ENCODE measurements at regions not wholly inside any gene's neighbourhood (a gene's known extent, or its start where the extent isn't known, plus 50 kb on each side); places are given as distances from the start of the nearest gene placed in this dataset.

GRCh38 chr20:24334830-24335229, 134.6 kb upstream of the SYNDIG1 start:
- DNase-seq (ENCODE audit: low read depth), result no peak

- DNase-seq (ENCODE audit: low read depth), result no peak
Observed at GRCh38 chr20:24332956-24333355, 136.5 kb upstream of the SYNDIG1 start.

GRCh38 chr20:24331939-24332338, 137.5 kb upstream of the SYNDIG1 start:
- no peak for DNase-seq (ENCODE audit: low read depth)

GRCh38 chr20:24328901-24329300, 140.5 kb upstream of the SYNDIG1 start:
- no peak for DNase-seq (ENCODE audit: low read depth)

GRCh38 chr20:24321973-24322372, 147.5 kb upstream of the SYNDIG1 start:
- DNase-seq (ENCODE audit: low read depth), result no peak

GRCh38 chr20:24318569-24319352, 150.7 kb upstream of the SYNDIG1 start:
- DNase-seq (ENCODE audit: low read depth), result no peak

- DNase-seq (ENCODE audit: low read depth), result no peak
Observed at GRCh38 chr20:24317224-24317623, 152.2 kb upstream of the SYNDIG1 start.

- no peak for DNase-seq (ENCODE audit: low read depth)
Observed at GRCh38 chr20:24316731-24317130, 152.7 kb upstream of the SYNDIG1 start.

GRCh38 chr20:24314053-24314452, 155.4 kb upstream of the SYNDIG1 start:
- DNase-seq (ENCODE audit: low read depth), result no peak

- DNase-seq (ENCODE audit: low read depth), result peak; percentile 44
Observed at GRCh38 chr20:24309596-24309995, 159.8 kb upstream of the SYNDIG1 start.

- no peak for DNase-seq (ENCODE audit: low read depth)
Observed at GRCh38 chr20:24305371-24305770, 164.1 kb upstream of the SYNDIG1 start.

GRCh38 chr20:24304291-24304690, 165.1 kb upstream of the SYNDIG1 start:
- no peak for DNase-seq (ENCODE audit: low read depth)

GRCh38 chr20:24303393-24304170, 165.8 kb upstream of the SYNDIG1 start:
- no peak for DNase-seq (ENCODE audit: low read depth)

- DNase-seq (ENCODE audit: low read depth), result no peak
Observed at GRCh38 chr20:24297993-24298392, 171.4 kb upstream of the SYNDIG1 start.

GRCh38 chr20:24296477-24297261, 172.8 kb upstream of the SYNDIG1 start:
- no peak for DNase-seq (ENCODE audit: low read depth)

- no peak for DNase-seq (ENCODE audit: low read depth)
Observed at GRCh38 chr20:24291014-24291413, 178.4 kb upstream of the SYNDIG1 start.

- DNase-seq (ENCODE audit: low read depth), result no peak
Observed at GRCh38 chr20:24289737-24290481, 179.5 kb upstream of the SYNDIG1 start.

- no peak for DNase-seq (ENCODE audit: low read depth)
Observed at GRCh38 chr20:24283186-24283585, 186.2 kb upstream of the SYNDIG1 start.

GRCh38 chr20:24277196-24277595, 192.2 kb upstream of the SYNDIG1 start:
- no peak for DNase-seq (ENCODE audit: low read depth)

GRCh38 chr20:24275946-24276705, 193.3 kb upstream of the SYNDIG1 start:
- DNase-seq (ENCODE audit: low read depth), result no peak

GRCh38 chr20:24273251-24273650, 196.2 kb upstream of the SYNDIG1 start:
- DNase-seq (ENCODE audit: low read depth), result no peak
